Activated T-cell treated with anti-CD3 and anti-CD28 coated beads, Interleukin-2, amount 50 U/mL, for 72 hours (primary cell): ENCODE measurements at regions not wholly inside any gene's neighbourhood (a gene's known extent, or its start where the extent isn't known, plus 50 kb on each side); places are given as distances from the start of the nearest gene placed in this dataset.

Source experiments
- ATAC-seq, 2 donors: fragments of 150-1000 bp; cut with Tn5 transposase; replicated peaks in 1 of 2; 2 replicates each; pipeline ENCODE4 v1.10.0; 2021; ENCODE audit warnings: moderate library complexity in 2 of 2, mild to moderate bottlenecking in 1 of 2
- DNase-seq, 2 donors: peaks; one replicate each; pipeline ENCODE4 v3.0.0; 2021 to 2022; ENCODE audit warnings: mixed read lengths in 1 of 2
- H3K27ac Mint-ChIP-seq: one replicate; pipeline ENCODE4 v1.8.0; 2022; ENCODE audit warnings: mild to moderate bottlenecking, moderate library complexity, mixed read lengths
- H3K27me3 Mint-ChIP-seq: one replicate; pipeline ENCODE4 v1.8.0; 2022; ENCODE audit warnings: low read depth, mixed read lengths
- H3K36me3 Mint-ChIP-seq, 2 donors: one replicate each; pipeline ENCODE4 v1.8.0; 2022; ENCODE audit warnings: mixed read lengths in 2 of 2, mild to moderate bottlenecking in 1 of 2; ENCODE audit not compliant: insufficient read depth in 2 of 2
- H3K4me1 Mint-ChIP-seq: one replicate; pipeline ENCODE4 v1.8.0; 2022; ENCODE audit warnings: low read depth, mixed read lengths
- H3K4me3 Mint-ChIP-seq, 2 donors: one replicate each; pipeline ENCODE4 v1.8.0; 2022; ENCODE audit warnings: mild to moderate bottlenecking in 2 of 2, mixed read lengths in 2 of 2, moderate library complexity in 2 of 2
- H3K9me3 Mint-ChIP-seq, 2 donors: one replicate each; pipeline ENCODE4 v1.8.0; 2022; ENCODE audit warnings: mixed read lengths in 2 of 2

GRCh38 chr1:98045211-98045766 lies 124.5 kb upstream of the DPYD start:
- ATAC-seq: peak; percentile 29 to 50
- peak overlapping the region; percentile 87 to 95 for H3K4me3 Mint-ChIP-seq
- H3K4me1 Mint-ChIP-seq: peaks cover 36% of the 10 kb centered on the region
- H3K9me3 Mint-ChIP-seq: no peaks in the 10 kb centered on the region
- no peak overlapping the region for H3K27ac Mint-ChIP-seq
- peaks cover 0 to 5% of the 10 kb centered on the region in 2 donors for H3K36me3 Mint-ChIP-seq
- peak in 1 of 2 donors; percentile 11 for DNase-seq
- H3K27me3 Mint-ChIP-seq: peaks cover 72% of the 10 kb centered on the region

GRCh38 chr1:98044766-98045165 lies 123.9 kb upstream of the DPYD start:
- DNase-seq: no peak
- Mint-ChIP-seq H3K27ac (no peak overlapping the region), H3K27me3 (peaks cover 67% of the 10 kb centered on the region)

GRCh38 chr1:98044071-98044697 lies 123.3 kb upstream of the DPYD start:
- Mint-ChIP-seq H3K4me3 (peak overlapping the region; percentile 48 to 79), H3K27me3 (peaks cover 61% of the 10 kb centered on the region), H3K4me1 (peaks cover 29% of the 10 kb centered on the region), H3K27ac (no peak overlapping the region), H3K9me3 (no peaks in the 10 kb centered on the region), H3K36me3 (peaks cover 0 to 5% of the 10 kb centered on the region in 2 donors)
- no peak for ATAC-seq
- DNase-seq: no peak

More at GRCh38 chr1:98044766-98045165, 123.9 kb upstream of the DPYD start:
- Mint-ChIP-seq H3K4me1 (peaks cover 35% of the 10 kb centered on the region), H3K9me3 (no peaks in the 10 kb centered on the region), H3K36me3 (peaks cover 0 to 5% of the 10 kb centered on the region in 2 donors), H3K4me3 (peak overlapping the region; percentile 74 to 79)
- ATAC-seq: peak in 1 of 2 donors; percentile 24

GRCh38 chr1:98035602-98036002 lies 114.8 kb upstream of the DPYD start:
- DNase-seq (no peak), ATAC-seq (no peak)
- Mint-ChIP-seq H3K27me3 (peaks cover 7% of the 10 kb centered on the region), H3K27ac (no peak overlapping the region), H3K9me3 (no peaks in the 10 kb centered on the region), H3K4me3 (no peak overlapping the region), H3K4me1 (peaks cover 1% of the 10 kb centered on the region), H3K36me3 (no peaks in the 10 kb centered on the region)

- Mint-ChIP-seq H3K36me3 (no peaks in the 10 kb centered on the region), H3K27me3 (peaks cover 7% of the 10 kb centered on the region), H3K27ac (no peak overlapping the region), H3K9me3 (no peaks in the 10 kb centered on the region), H3K4me1 (peaks cover 6% of the 10 kb centered on the region), H3K4me3 (no peak overlapping the region)
- ATAC-seq: no peak
- no peak for DNase-seq
Measured at GRCh38 chr1:98034505-98034904, 113.7 kb upstream of the DPYD start.

- Mint-ChIP-seq H3K27me3 (no peaks in the 10 kb centered on the region), H3K4me1 (peaks cover 6% of the 10 kb centered on the region), H3K27ac (no peak overlapping the region), H3K36me3 (no peaks in the 10 kb centered on the region), H3K4me3 (no peak overlapping the region), H3K9me3 (no peaks in the 10 kb centered on the region)
- ATAC-seq (no peak), DNase-seq (no peak)
Measured at GRCh38 chr1:98032958-98033357, 112.1 kb upstream of the DPYD start.

GRCh38 chr1:98030976-98031375 lies 110.1 kb upstream of the DPYD start:
- Mint-ChIP-seq H3K27ac (no peak overlapping the region), H3K36me3 (no peaks in the 10 kb centered on the region), H3K4me3 (no peak overlapping the region), H3K9me3 (no peaks in the 10 kb centered on the region), H3K4me1 (peaks cover 6% of the 10 kb centered on the region), H3K27me3 (no peaks in the 10 kb centered on the region)
- no peak for DNase-seq
- no peak for ATAC-seq

GRCh38 chr1:98030483-98030882 lies 109.6 kb upstream of the DPYD start:
- Mint-ChIP-seq H3K4me3 (no peak overlapping the region), H3K36me3 (no peaks in the 10 kb centered on the region), H3K9me3 (no peaks in the 10 kb centered on the region), H3K27me3 (no peaks in the 10 kb centered on the region), H3K27ac (no peak overlapping the region), H3K4me1 (peaks cover 6% of the 10 kb centered on the region)
- ATAC-seq (peak; percentile 67 to 77), DNase-seq (no peak)

GRCh38 chr1:98028800-98029199 lies 108.0 kb upstream of the DPYD start:
- no peak for ATAC-seq
- H3K27me3 Mint-ChIP-seq: no peaks in the 10 kb centered on the region
- H3K4me1 Mint-ChIP-seq: peaks cover 6% of the 10 kb centered on the region
- H3K36me3 Mint-ChIP-seq: no peaks in the 10 kb centered on the region
- DNase-seq: no peak
- no peak overlapping the region for H3K27ac Mint-ChIP-seq
- no peak overlapping the region for H3K4me3 Mint-ChIP-seq
- H3K9me3 Mint-ChIP-seq: no peaks in the 10 kb centered on the region

- Mint-ChIP-seq H3K36me3 (no peaks in the 10 kb centered on the region), H3K27me3 (peaks cover 2% of the 10 kb centered on the region), H3K9me3 (no peaks in the 10 kb centered on the region), H3K4me1 (peaks cover 6% of the 10 kb centered on the region), H3K27ac (no peak overlapping the region), H3K4me3 (no peak overlapping the region)
- no peak for ATAC-seq
- DNase-seq: no peak
Measured at GRCh38 chr1:98027103-98027705, 106.4 kb upstream of the DPYD start.

GRCh38 chr1:98025858-98026257 lies 105.0 kb upstream of the DPYD start:
- ATAC-seq: no peak

GRCh38 chr1:98021126-98021525 lies 100.3 kb upstream of the DPYD start:
- H3K4me3 Mint-ChIP-seq: no peak overlapping the region
- ATAC-seq: no peak
- H3K9me3 Mint-ChIP-seq: no peaks in the 10 kb centered on the region
- H3K4me1 Mint-ChIP-seq: no peaks in the 10 kb centered on the region
- DNase-seq: no peak
- H3K27ac Mint-ChIP-seq: no peak overlapping the region
- peaks cover 6% of the 10 kb centered on the region for H3K27me3 Mint-ChIP-seq
- H3K36me3 Mint-ChIP-seq: no peaks in the 10 kb centered on the region

More at GRCh38 chr1:98025858-98026257, 105.0 kb upstream of the DPYD start:
- DNase-seq: no peak
- Mint-ChIP-seq H3K4me1 (peaks cover 6% of the 10 kb centered on the region), H3K27ac (no peak overlapping the region), H3K9me3 (no peaks in the 10 kb centered on the region), H3K27me3 (peaks cover 6% of the 10 kb centered on the region), H3K36me3 (no peaks in the 10 kb centered on the region), H3K4me3 (no peak overlapping the region)

- Mint-ChIP-seq H3K9me3 (no peaks in the 10 kb centered on the region), H3K4me1 (no peaks in the 10 kb centered on the region), H3K36me3 (no peaks in the 10 kb centered on the region), H3K4me3 (no peak overlapping the region), H3K27ac (no peak overlapping the region), H3K27me3 (peaks cover 6% of the 10 kb centered on the region)
- ATAC-seq (no peak), DNase-seq (no peak)
Measured at GRCh38 chr1:98019747-98020146, 98.9 kb upstream of the DPYD start.
